KMS-11 (cell line): ENCODE measurements at regions not wholly inside any gene's neighbourhood (a gene's known extent, or its start where the extent isn't known, plus 50 kb on each side); places are given as distances from the start of the nearest gene placed in this dataset.

Experiments
- H2AFZ ChIP-seq: fragments of 200-600 bp; sonication (generic); 2 replicates; pipeline ENCODE4 v1.6.1; 2016; ENCODE audit warnings: antibody characterized with exemption, mixed run types, low read depth
- H3K27ac ChIP-seq: fragments of 200-600 bp; sonication (generic); 2 replicates; pipeline ENCODE4 v1.6.1; 2016; ENCODE audit warnings: mild to moderate bottlenecking, mixed run types
- H3K27me3 ChIP-seq: fragments of 200-600 bp; sonication (generic); 2 replicates; pipeline ENCODE4 v1.6.1; 2017; ENCODE audit warnings: mild to moderate bottlenecking, low read depth, mixed run types, moderate library complexity; ENCODE audit not compliant: insufficient read depth
- H3K36me3 ChIP-seq: fragments of 200-600 bp; sonication (generic); 2 replicates; pipeline ENCODE4 v1.6.1; 2017; ENCODE audit warnings: mild to moderate bottlenecking, mixed run types; ENCODE audit not compliant: insufficient read depth
- H3K4me1 ChIP-seq: fragments of 200-600 bp; sonication (generic); 2 replicates; pipeline ENCODE4 v1.6.1; 2016; ENCODE audit warnings: mild to moderate bottlenecking, low read depth, mixed run types; ENCODE audit not compliant: poor library complexity, severe bottlenecking
- H3K4me2 ChIP-seq: fragments of 200-600 bp; sonication (generic); 2 replicates; pipeline ENCODE4 v1.7.0; 2016; ENCODE audit warnings: mild to moderate bottlenecking, mixed run types
- H3K4me3 ChIP-seq: fragments of 200-600 bp; sonication (generic); IDR thresholded peaks from 2 replicates; pipeline ENCODE4 v1.6.1; 2017; ENCODE audit warnings: low read depth, low read length, mixed read lengths; ENCODE audit not compliant: insufficient read depth
- H3K79me2 ChIP-seq: fragments of 200-600 bp; sonication (generic); 2 replicates; pipeline ENCODE4 v1.6.1; 2016; ENCODE audit warnings: low read depth, mixed run types; ENCODE audit not compliant: insufficient read depth
- H3K9ac ChIP-seq: fragments of 200-600 bp; sonication (generic); 2 replicates; pipeline ENCODE4 v1.6.1; 2016; ENCODE audit warnings: mild to moderate bottlenecking, mixed run types
- H4K20me1 ChIP-seq: fragments of 200-600 bp; sonication (generic); 2 replicates; pipeline ENCODE4 v1.6.1; 2016; ENCODE audit warnings: mild to moderate bottlenecking, mixed run types; ENCODE audit not compliant: insufficient read depth
- TF ChIP-seq, protein P1 (sequence below): fragments of 200-600 bp; sonication (generic); conservative IDR thresholded peaks from 2 replicates; pipeline ENCODE4 v1.6.1; 2017; ENCODE audit warnings: low read depth, mild to moderate bottlenecking, antibody characterized with exemption, low read length, moderate library complexity, mixed read lengths

DNA sequence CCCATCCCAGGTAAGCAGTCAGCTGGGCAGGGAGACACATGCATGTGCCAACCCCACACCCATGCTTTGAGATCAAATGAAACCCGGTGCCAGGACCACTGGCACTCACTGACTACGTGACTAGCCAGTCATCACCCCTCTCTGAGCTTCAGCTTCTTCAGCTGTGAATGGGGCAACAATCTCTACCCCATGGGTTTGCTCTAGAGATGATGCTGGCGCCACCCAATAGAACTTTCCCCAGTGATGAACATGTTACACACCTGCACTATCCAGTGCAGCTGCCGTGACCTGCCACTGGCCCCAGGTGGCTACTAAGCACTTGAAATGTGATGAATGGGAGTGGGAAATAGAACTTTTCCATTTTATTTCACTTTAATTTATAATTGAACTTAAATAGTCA, 70.3 kb downstream of the PITPNM2 start:
- no peak overlapping the region for H3K9ac ChIP-seq
- H3K27me3 ChIP-seq = no peaks in the 10 kb centered on the region
- H3K27ac ChIP-seq = no peak overlapping the region
- H4K20me1 ChIP-seq = no peaks in the 10 kb centered on the region
- no peaks in the 10 kb centered on the region for H3K36me3 ChIP-seq
- TF ChIP-seq, protein P1, sequence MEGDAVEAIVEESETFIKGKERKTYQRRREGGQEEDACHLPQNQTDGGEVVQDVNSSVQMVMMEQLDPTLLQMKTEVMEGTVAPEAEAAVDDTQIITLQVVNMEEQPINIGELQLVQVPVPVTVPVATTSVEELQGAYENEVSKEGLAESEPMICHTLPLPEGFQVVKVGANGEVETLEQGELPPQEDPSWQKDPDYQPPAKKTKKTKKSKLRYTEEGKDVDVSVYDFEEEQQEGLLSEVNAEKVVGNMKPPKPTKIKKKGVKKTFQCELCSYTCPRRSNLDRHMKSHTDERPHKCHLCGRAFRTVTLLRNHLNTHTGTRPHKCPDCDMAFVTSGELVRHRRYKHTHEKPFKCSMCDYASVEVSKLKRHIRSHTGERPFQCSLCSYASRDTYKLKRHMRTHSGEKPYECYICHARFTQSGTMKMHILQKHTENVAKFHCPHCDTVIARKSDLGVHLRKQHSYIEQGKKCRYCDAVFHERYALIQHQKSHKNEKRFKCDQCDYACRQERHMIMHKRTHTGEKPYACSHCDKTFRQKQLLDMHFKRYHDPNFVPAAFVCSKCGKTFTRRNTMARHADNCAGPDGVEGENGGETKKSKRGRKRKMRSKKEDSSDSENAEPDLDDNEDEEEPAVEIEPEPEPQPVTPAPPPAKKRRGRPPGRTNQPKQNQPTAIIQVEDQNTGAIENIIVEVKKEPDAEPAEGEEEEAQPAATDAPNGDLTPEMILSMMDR = no peak
- H2AFZ ChIP-seq = no peak overlapping the region
- no peaks in the 10 kb centered on the region for H3K79me2 ChIP-seq
- no peak overlapping the region for H3K4me2 ChIP-seq
- H3K4me3 ChIP-seq = no peak overlapping the region
- H3K4me1 ChIP-seq = no peaks in the 10 kb centered on the region

DNA sequence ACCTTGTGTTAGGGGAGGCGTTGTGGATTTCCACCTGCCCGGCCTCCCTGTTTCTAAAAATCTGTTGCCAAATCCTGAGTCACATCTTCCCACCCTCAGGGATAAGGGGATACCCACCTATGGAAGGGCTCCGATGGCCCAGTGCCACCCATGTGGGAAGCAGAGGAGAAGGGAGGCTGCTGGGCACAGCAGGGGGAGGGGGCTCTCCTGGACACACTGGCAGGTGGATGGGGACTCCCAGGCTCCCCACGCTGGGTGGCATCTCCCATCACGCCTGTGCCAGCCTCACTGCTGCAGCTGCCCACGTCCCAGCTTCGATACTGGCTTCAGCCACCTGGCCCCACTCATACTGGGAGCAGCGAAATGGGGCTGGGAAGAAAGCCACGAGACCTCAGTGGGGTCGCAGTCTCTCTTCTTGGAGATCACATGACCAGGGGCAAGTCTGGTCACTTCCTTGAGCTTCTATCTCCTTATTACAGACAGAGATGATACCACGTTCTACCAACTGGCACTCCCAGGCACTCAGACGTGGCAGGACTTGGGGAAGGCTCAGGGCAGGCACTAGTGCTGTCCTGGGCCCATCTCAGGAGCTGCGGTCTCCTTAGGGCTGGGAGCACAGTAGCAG, 72.2 kb downstream of the PITPNM2 start:
- H2AFZ ChIP-seq = no peak overlapping the region
- H4K20me1 ChIP-seq = no peaks in the 10 kb centered on the region
- no peaks in the 10 kb centered on the region for H3K27me3 ChIP-seq
- no peak overlapping the region for H3K4me2 ChIP-seq
- TF ChIP-seq, protein P1 = no peak
- H3K27ac ChIP-seq = no peak overlapping the region
- no peak overlapping the region for H3K9ac ChIP-seq
- no peaks in the 10 kb centered on the region for H3K36me3 ChIP-seq
- no peaks in the 10 kb centered on the region for H3K4me1 ChIP-seq
- no peak overlapping the region for H3K4me3 ChIP-seq
- no peaks in the 10 kb centered on the region for H3K79me2 ChIP-seq

DNA sequence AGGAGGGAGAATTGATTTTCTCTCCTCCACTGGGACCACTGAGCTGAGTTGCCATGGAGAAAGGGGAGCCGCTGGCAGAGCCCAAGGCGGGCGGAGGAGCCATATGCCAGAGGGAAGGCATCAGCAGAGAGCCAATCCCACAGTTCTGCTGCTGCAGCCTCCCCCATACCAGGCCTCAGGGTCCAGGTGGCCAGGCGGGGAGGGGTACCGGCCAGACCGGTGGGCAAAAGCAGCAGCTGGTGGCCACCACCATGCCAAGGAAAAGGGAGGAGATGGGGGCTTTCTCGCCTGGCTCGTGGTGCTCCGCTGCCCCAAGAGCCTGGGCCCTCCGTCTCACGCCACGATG, 72.8 kb downstream of the PITPNM2 start:
- TF ChIP-seq, protein P1 = no peak
- no peak overlapping the region for H3K9ac ChIP-seq
- H3K27me3 ChIP-seq = no peaks in the 10 kb centered on the region
- no peak overlapping the region for H3K27ac ChIP-seq
- no peaks in the 10 kb centered on the region for H3K4me1 ChIP-seq
- H3K4me2 ChIP-seq = no peak overlapping the region
- H3K36me3 ChIP-seq = no peaks in the 10 kb centered on the region
- H3K4me3 ChIP-seq = no peak overlapping the region
- no peaks in the 10 kb centered on the region for H3K79me2 ChIP-seq
- no peak overlapping the region for H2AFZ ChIP-seq
- no peaks in the 10 kb centered on the region for H4K20me1 ChIP-seq

DNA sequence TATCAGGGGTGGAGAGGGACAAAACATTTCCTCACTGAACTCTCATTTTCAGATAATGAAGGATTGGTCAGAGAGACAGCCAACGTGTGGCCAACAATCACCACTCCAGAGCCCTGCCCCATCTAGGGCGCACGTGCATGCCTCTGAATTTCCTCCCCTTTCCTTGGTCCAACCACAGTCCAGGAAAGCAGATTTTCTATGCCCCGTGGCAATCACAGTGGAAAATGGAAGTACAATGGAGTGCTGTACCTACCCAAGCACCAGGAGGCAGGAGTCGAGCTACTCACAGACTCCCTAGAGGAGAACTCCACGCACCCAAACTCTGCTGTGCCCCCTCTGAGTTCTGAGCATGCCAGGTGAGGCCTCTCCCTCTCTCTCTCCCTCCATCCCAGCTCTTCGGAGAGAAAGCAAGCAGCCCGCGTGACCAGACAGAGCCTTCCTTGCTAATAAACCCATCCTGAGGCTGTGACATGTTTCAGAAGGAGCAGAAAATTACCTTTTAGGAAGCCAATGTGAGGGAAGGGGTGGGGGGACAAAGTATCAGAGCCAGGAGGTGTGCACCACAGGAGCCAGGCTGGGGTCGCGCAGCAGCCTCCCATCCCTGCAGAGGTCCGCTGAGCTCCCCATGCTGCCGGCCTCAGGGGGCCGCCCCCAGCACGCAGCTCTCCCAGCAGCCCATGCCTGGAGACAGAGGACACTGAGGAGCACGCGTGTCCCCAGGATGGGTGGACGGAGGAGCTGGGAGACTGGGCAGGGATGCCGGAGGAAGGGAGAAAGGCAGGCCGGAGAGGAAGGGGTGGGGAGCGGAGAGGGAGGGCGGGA, 73.4 kb downstream of the PITPNM2 start:
- Histone ChIP-seq H3K4me1 (no peaks in the 10 kb centered on the region), H3K9ac (no peak overlapping the region), H3K79me2 (no peaks in the 10 kb centered on the region), H3K36me3 (no peaks in the 10 kb centered on the region), H4K20me1 (no peaks in the 10 kb centered on the region), H3K27ac (no peak overlapping the region), H3K4me3 (no peak overlapping the region), H3K27me3 (no peaks in the 10 kb centered on the region), H2AFZ (no peak overlapping the region), H3K4me2 (no peak overlapping the region)
- TF ChIP-seq, protein P1 = no peak
